ENCODE measurements at regions not wholly inside any gene's neighbourhood (a gene's known extent, or its start where the extent isn't known, plus 50 kb on each side); places are given as distances from the start of the nearest gene placed in this dataset.
A peak's percentile ranks its signal among the peaks of the same experiment; 100 is the strongest.

DNA sequence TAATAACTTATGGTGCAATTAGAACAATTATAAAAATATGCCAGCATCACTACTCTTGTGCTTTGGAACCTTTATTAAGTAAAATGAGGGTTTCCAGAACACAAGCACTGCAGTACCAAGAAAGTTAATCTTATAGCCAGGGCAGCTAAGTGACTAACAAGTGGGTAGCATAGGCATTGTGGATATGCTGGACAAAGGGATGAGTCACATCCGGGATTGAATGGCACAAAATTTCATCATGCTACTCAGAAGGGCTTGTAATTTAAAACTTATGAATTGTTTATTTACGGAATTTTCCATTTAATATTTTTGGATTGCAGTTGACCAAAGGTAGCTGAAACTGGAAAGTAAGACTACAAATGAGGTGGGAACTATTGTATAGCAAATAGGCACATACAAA lies 250.6 kb downstream of the C7orf25 start (continued):
- TF ChIP-seq, protein P1, sequence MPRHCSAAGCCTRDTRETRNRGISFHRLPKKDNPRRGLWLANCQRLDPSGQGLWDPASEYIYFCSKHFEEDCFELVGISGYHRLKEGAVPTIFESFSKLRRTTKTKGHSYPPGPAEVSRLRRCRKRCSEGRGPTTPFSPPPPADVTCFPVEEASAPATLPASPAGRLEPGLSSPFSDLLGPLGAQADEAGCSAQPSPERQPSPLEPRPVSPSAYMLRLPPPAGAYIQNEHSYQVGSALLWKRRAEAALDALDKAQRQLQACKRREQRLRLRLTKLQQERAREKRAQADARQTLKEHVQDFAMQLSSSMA (CRISPR knock-in tag; IDR thresholded peaks at IDR 0.05) = no peak
- no peak for TF ChIP-seq BRD9 (IDR thresholded peaks at IDR 0.05; ENCODE audit: low read depth, partially characterized antibody)
- TF ChIP-seq SUPT5H (IDR thresholded peaks at IDR 0.05) = no peak
- peak in 1 of 2 experiments; percentile 29; a peak in 2 of 4 replicates for TF ChIP-seq TRIM24 (IDR thresholded peaks at IDR 0.05)
- TF ChIP-seq PYGO2 (tag; IDR thresholded peaks at IDR 0.05) = no peak
- no peak for TF ChIP-seq ZBTB8A (IDR thresholded peaks at IDR 0.05; ENCODE audit: partially characterized antibody)
- peak; percentile 62 for TF ChIP-seq FOSL1 (tag; conservative IDR thresholded peaks at IDR 0.05)
- TF ChIP-seq ZNF830 (CRISPR knock-in tag; IDR thresholded peaks at IDR 0.05) = no peak
- TF ChIP-seq TEAD1 (CRISPR knock-in tag; IDR thresholded peaks at IDR 0.05) = no peak
- TF ChIP-seq MAFF (IDR thresholded peaks at IDR 0.05; ENCODE audit: low read length) = no peak
- no peak for TF ChIP-seq PCBP2 (IDR thresholded peaks at IDR 0.05; ENCODE audit: low read depth, low read length, poor library complexity, severe bottlenecking)
- TF ChIP-seq ZC3H4 (CRISPR knock-in tag; IDR thresholded peaks at IDR 0.05; ENCODE audit: borderline replicate concordance) = no peak
- no peak for TF ChIP-seq MTA1 (IDR thresholded peaks at IDR 0.05; ENCODE audit: borderline replicate concordance)
- TF ChIP-seq JUND (IDR thresholded peaks at IDR 0.05; ENCODE audit: borderline replicate concordance, low read depth, low read length) = peak; percentile 39; the same call in 1 of the 2 replicates
- TF ChIP-seq JUND (tag; IDR thresholded peaks at IDR 0.05; ENCODE audit: borderline replicate concordance, low read depth, low read length) = no peak
- no peak for TF ChIP-seq MTA3 (IDR thresholded peaks at IDR 0.05; ENCODE audit: borderline replicate concordance)

Data from K562 (cell line).